Ascending aorta (tissue), 2 donors: ENCODE measurements at regions not wholly inside any gene's neighbourhood (a gene's known extent, or its start where the extent isn't known, plus 50 kb on each side); places are given as distances from the start of the nearest gene placed in this dataset.

ENCODE experiments used
- DNase-seq, 2 donors: peaks; one replicate each; pipeline ENCODE4 v3.0.0-alpha.2; 2019; ENCODE audit warnings: low spot score in 2 of 2
- H3K27ac ChIP-seq, 2 donors: fragments of 200-600 bp; sonication (generic); one replicate each; pipeline ENCODE4 v1.5.1; 2016 to 2017; ENCODE audit warnings: mild to moderate bottlenecking in 1 of 2
- H3K27me3 ChIP-seq: fragments of 200-600 bp; sonication (generic); one replicate; pipeline ENCODE4 v1.5.1; 2017
- H3K36me3 ChIP-seq, 2 donors: fragments of 200-600 bp; sonication (generic); one replicate each; pipeline ENCODE4 v1.5.1; 2016
- H3K4me1 ChIP-seq, 2 donors: fragments of 200-600 bp; sonication (generic); one replicate each; pipeline ENCODE4 v1.5.1; 2016 to 2017; ENCODE audit warnings: mild to moderate bottlenecking in 1 of 2
- H3K4me3 ChIP-seq, 2 donors: fragments of 200-600 bp; sonication (generic); one replicate each; pipeline ENCODE4 v1.5.1; 2016 to 2017; ENCODE audit warnings: mild to moderate bottlenecking in 1 of 2
- H3K9me3 ChIP-seq, 2 donors: fragments of 200-600 bp; sonication (generic); one replicate each; pipeline ENCODE4 v1.5.1; 2016
- intact Hi-C: fragments of 100-400 bp; cut with DNase I; formaldehyde crosslinking; loops from one replicate; pipeline ENCODE4 v1.15.1; 2023
- TF ChIP-seq, protein P1 (sequence below), 3 experiments: fragments of 200-600 bp in 2 of 3; fragments of 450-650 bp in 1 of 3; sonication (generic) in 2 of 3; IDR thresholded peaks; one replicate each; pipeline ENCODE4 v1.5.1; 2016 to 2019; ENCODE audit warnings: antibody characterized with exemption in 3 of 3, mild to moderate bottlenecking in 1 of 3, moderate library complexity in 1 of 3

DNA sequence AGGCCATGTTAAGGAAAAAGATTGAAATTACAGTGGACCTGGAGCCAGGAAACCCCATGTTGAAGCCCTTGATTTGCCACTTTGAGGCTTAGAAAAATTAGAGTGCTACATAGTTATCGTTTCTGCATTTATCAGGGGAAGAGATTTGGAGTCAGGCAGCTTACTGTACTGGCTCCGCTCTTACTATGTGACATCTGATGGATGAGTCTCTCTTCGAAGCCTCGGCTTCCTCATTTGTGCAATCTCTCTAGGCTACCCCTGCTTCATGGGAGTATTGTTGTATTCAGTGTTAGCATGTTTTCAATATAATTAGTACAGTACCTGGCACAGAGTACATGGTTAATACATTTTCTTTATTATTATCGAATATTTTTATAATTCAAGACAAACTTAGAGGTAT is 480.4 kb upstream of the USP24 start:
- TF ChIP-seq, protein P1, sequence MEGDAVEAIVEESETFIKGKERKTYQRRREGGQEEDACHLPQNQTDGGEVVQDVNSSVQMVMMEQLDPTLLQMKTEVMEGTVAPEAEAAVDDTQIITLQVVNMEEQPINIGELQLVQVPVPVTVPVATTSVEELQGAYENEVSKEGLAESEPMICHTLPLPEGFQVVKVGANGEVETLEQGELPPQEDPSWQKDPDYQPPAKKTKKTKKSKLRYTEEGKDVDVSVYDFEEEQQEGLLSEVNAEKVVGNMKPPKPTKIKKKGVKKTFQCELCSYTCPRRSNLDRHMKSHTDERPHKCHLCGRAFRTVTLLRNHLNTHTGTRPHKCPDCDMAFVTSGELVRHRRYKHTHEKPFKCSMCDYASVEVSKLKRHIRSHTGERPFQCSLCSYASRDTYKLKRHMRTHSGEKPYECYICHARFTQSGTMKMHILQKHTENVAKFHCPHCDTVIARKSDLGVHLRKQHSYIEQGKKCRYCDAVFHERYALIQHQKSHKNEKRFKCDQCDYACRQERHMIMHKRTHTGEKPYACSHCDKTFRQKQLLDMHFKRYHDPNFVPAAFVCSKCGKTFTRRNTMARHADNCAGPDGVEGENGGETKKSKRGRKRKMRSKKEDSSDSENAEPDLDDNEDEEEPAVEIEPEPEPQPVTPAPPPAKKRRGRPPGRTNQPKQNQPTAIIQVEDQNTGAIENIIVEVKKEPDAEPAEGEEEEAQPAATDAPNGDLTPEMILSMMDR (IDR thresholded peaks at IDR 0.05), result no peak
- H3K27ac ChIP-seq, result peak overlapping the region in 1 of 2 donors; percentile 64
- no peaks in the 10 kb centered on the region for H3K27me3 ChIP-seq
- no peaks in the 10 kb centered on the region for H3K36me3 ChIP-seq
- H3K4me3 ChIP-seq, result no peak overlapping the region
- peaks cover 4 to 24% of the 10 kb centered on the region in 2 donors for H3K4me1 ChIP-seq
- H3K9me3 ChIP-seq, result no peaks in the 10 kb centered on the region
- intact Hi-C loops, result no loop called here
- DNase-seq, result no peak

DNA sequence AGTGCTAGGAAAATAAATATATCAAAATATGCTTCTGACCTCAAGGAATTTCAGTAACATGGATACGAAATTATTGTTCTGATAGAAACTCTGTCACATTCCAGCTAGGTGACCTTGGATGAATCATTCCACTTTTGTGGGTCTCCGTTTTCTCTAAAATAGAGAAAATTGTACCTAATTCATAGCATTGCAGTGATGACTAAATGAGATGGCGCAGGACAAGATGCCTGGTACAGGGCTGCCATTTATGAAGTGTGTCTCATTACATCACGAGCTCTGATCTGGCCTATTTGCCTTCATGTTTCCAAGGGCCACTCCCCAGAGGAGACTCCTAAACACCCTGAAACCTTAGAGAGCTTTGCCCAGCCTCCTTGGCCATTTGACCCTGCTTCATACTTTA is 480.0 kb upstream of the USP24 start:
- H3K27me3 ChIP-seq, result no peaks in the 10 kb centered on the region
- TF ChIP-seq, protein P1 (IDR thresholded peaks at IDR 0.05), result no peak
- intact Hi-C loops, result no loop called here
- peaks cover 4 to 24% of the 10 kb centered on the region in 2 donors for H3K4me1 ChIP-seq
- no peak overlapping the region for H3K4me3 ChIP-seq
- H3K27ac ChIP-seq, result peak overlapping the region in 1 of 2 donors; percentile 18
- H3K9me3 ChIP-seq, result no peaks in the 10 kb centered on the region
- no peak for DNase-seq
- H3K36me3 ChIP-seq, result no peaks in the 10 kb centered on the region

DNA sequence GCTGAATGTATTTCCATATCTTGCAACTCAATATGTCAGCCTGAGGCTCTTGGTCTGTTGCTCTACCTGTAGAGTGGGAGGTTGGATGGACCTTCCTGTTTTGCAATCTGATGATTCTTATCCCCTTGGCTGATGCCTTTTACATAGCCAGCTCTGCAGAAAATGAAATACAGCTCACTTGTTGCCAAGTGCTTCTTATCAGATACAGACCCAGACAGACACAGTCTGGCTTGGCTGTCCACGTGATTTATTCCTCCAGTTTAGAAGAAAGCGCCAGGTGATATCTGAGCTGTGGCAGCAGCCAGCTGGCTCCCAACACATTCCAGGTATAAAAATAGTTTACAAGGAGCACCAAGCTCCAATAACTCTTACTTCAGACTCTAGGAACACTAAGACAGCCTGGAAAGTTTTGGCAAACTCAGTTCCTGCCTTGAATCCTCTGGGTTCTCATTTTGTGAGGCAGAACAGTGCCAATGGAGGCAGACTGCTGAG is 479.2 kb upstream of the USP24 start:
- H3K9me3 ChIP-seq, result no peaks in the 10 kb centered on the region
- DNase-seq, result no peak
- H3K4me1 ChIP-seq, result peaks cover 4 to 24% of the 10 kb centered on the region in 2 donors
- no peak overlapping the region for H3K4me3 ChIP-seq
- no peaks in the 10 kb centered on the region for H3K27me3 ChIP-seq
- intact Hi-C loops, result no loop called here
- TF ChIP-seq, protein P1 (IDR thresholded peaks at IDR 0.05), result no peak
- peak overlapping the region in 1 of 2 donors; percentile 46 for H3K27ac ChIP-seq
- no peaks in the 10 kb centered on the region for H3K36me3 ChIP-seq

DNA sequence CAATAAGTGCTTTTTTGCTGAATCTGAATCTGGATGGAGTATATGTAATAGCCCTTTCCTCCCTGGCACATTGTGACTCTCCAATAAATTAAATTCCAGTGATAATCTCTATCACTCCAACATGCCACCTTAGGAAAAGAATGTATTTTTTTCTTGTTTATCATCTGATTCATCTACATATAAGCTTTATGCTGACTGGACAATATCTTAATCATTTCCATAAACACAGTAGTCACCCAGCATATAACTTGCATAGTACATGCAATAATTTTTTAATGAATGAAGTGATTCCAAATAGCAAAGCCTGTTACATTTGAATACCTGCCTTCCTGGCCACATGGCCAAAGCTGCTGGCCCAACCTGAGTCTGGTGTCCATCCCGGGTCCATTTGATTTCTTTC is 477.6 kb upstream of the USP24 start:
- intact Hi-C loops, result no loop called here
- TF ChIP-seq, protein P1 (IDR thresholded peaks at IDR 0.05), result no peak
- DNase-seq, result no peak

GRCh38 chr1:55690366-55690765 is 475.2 kb upstream of the USP24 start:
- peak in 1 of 2 donors; percentile 69 for DNase-seq
- intact Hi-C loops, result no loop called here
- no peaks in the 10 kb centered on the region for H3K9me3 ChIP-seq

More for the DNA sequence above, 477.6 kb upstream of the USP24 start:
- Histone ChIP-seq H3K27ac (no peak overlapping the region), H3K9me3 (no peaks in the 10 kb centered on the region), H3K36me3 (no peaks in the 10 kb centered on the region), H3K27me3 (no peaks in the 10 kb centered on the region), H3K4me3 (no peak overlapping the region), H3K4me1 (peaks cover 4 to 24% of the 10 kb centered on the region in 2 donors)

More at GRCh38 chr1:55690366-55690765, 475.2 kb upstream of the USP24 start:
- H3K27ac ChIP-seq, result no peak overlapping the region
- no peaks in the 10 kb centered on the region for H3K27me3 ChIP-seq
- H3K4me1 ChIP-seq, result peaks cover 0 to 9% of the 10 kb centered on the region in 2 donors
- no peaks in the 10 kb centered on the region for H3K36me3 ChIP-seq
- no peak overlapping the region for H3K4me3 ChIP-seq
- TF ChIP-seq, protein P1 (IDR thresholded peaks at IDR 0.05), result no peak
